Lower leg skin (tissue), 3 donors: ENCODE measurements at regions not wholly inside any gene's neighbourhood (a gene's known extent, or its start where the extent isn't known, plus 50 kb on each side); places are given as distances from the start of the nearest gene placed in this dataset.

Source experiments
- POLR2A ChIP-seq, 2 donors: fragments of 450-650 bp; IDR thresholded peaks; one replicate each; pipeline ENCODE4 v1.6.1; 2016 to 2017; ENCODE audit warnings: antibody characterized with exemption in 2 of 2, mild to moderate bottlenecking in 1 of 2, moderate library complexity in 1 of 2
- TF ChIP-seq, protein P1 (sequence below), 3 donors: fragments of 450-650 bp; IDR thresholded peaks; one replicate each; pipeline ENCODE4 v1.5.1; 2016; ENCODE audit warnings: antibody characterized with exemption in 3 of 3, mild to moderate bottlenecking in 3 of 3, moderate library complexity in 2 of 3

DNA sequence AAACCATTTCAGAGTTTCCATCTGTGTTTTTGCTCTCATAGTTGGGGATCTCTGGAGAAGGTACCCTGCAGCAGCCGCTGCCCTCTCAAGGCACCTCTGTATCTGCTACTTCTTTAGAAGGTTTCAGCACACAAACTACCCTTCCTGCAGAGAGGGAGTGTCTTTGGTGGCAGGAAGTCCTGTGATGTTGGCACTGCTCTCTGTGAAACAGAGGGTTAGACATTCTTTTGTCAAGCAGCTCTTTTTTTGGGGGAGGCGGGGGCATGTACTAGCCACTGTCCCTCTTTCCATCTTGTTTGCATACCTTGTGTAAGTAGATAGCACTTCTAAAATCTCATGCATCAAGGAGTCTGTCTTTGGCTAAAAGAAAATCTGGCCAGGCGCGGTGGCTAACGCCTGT lies 352.6 kb downstream of the BMP4 start:
- TF ChIP-seq, protein P1, sequence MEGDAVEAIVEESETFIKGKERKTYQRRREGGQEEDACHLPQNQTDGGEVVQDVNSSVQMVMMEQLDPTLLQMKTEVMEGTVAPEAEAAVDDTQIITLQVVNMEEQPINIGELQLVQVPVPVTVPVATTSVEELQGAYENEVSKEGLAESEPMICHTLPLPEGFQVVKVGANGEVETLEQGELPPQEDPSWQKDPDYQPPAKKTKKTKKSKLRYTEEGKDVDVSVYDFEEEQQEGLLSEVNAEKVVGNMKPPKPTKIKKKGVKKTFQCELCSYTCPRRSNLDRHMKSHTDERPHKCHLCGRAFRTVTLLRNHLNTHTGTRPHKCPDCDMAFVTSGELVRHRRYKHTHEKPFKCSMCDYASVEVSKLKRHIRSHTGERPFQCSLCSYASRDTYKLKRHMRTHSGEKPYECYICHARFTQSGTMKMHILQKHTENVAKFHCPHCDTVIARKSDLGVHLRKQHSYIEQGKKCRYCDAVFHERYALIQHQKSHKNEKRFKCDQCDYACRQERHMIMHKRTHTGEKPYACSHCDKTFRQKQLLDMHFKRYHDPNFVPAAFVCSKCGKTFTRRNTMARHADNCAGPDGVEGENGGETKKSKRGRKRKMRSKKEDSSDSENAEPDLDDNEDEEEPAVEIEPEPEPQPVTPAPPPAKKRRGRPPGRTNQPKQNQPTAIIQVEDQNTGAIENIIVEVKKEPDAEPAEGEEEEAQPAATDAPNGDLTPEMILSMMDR (IDR thresholded peaks at IDR 0.05) = no peak
- no peak for TF ChIP-seq POLR2A (IDR thresholded peaks at IDR 0.05)
